Right lobe of liver (tissue), 4 donors: ENCODE measurements at regions not wholly inside any gene's neighbourhood (a gene's known extent, or its start where the extent isn't known, plus 50 kb on each side); places are given as distances from the start of the nearest gene placed in this dataset.

Experiments
- POLR2A ChIP-seq: fragments of 450-650 bp; IDR thresholded peaks from one replicate; pipeline ENCODE4 v1.6.1; 2017; ENCODE audit warnings: antibody characterized with exemption, mild to moderate bottlenecking
- TF ChIP-seq, protein P1 (sequence below), 4 donors: fragments of 200-600 bp in 3 of 4; fragments of 450-650 bp in 1 of 4; IDR thresholded peaks; one replicate each; pipeline versions ENCODE4 v1.5.1 to v1.8.0; 2016 to 2022; ENCODE audit warnings: antibody characterized with exemption in 4 of 4, mild to moderate bottlenecking in 2 of 4
- donor health status: DM: no; HTN: no; CAD: no.
- donor health status: DM: no; HTN: no; CAD: no.
- donor health status: DM: no; HTN: yes; CAD: no.

DNA sequence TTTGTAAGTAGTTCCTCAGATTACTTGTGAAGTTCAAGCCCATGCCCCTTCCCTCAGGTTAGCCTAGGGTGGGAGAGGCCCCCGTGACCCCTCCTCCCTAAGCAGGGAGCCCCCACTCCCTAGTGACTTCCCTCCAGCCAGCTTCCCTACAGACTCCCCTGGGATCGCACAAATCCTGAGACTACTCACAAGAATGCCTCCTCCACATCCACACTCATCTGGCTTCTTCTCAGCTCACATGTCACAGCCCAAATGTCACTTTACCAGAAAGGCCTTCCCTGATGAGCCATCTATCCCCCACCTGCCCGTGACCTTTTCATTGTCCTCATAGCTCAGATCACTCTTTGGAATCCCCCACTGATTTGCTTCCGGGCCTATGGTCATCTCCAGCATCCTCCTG lies 96.7 kb upstream of the ARAP3 start:
- TF ChIP-seq, protein P1, sequence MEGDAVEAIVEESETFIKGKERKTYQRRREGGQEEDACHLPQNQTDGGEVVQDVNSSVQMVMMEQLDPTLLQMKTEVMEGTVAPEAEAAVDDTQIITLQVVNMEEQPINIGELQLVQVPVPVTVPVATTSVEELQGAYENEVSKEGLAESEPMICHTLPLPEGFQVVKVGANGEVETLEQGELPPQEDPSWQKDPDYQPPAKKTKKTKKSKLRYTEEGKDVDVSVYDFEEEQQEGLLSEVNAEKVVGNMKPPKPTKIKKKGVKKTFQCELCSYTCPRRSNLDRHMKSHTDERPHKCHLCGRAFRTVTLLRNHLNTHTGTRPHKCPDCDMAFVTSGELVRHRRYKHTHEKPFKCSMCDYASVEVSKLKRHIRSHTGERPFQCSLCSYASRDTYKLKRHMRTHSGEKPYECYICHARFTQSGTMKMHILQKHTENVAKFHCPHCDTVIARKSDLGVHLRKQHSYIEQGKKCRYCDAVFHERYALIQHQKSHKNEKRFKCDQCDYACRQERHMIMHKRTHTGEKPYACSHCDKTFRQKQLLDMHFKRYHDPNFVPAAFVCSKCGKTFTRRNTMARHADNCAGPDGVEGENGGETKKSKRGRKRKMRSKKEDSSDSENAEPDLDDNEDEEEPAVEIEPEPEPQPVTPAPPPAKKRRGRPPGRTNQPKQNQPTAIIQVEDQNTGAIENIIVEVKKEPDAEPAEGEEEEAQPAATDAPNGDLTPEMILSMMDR (IDR thresholded peaks at IDR 0.05) = no peak
- no peak for TF ChIP-seq POLR2A
